Neural cell (in vitro differentiated cells): ENCODE measurements at regions not wholly inside any gene's neighbourhood (a gene's known extent, or its start where the extent isn't known, plus 50 kb on each side); places are given as distances from the start of the nearest gene placed in this dataset.

ENCODE experiments used
- H2AFZ ChIP-seq: fragments of 200-600, 300-800 bp; sonication (generic), shearing (Covaris generic); 2 replicates; pipeline ENCODE4 v1.6.0; 2014; ENCODE audit warnings: low read depth, mild to moderate bottlenecking, antibody characterized with exemption, low read length, moderate library complexity
- H3F3A ChIP-seq: fragments of 200-600 bp; shearing (Covaris generic); 2 replicates; pipeline ENCODE4 v1.6.1; 2016; ENCODE audit warnings: mild to moderate bottlenecking, moderate library complexity, mixed read lengths, antibody characterized with exemption, low read length; ENCODE audit not compliant: insufficient read depth, poor library complexity, severe bottlenecking
- H3K27ac ChIP-seq: fragments of 200-600, 300-800 bp; sonication (generic), shearing (Covaris generic); 2 replicates; pipeline ENCODE4 v1.5.1; 2014; ENCODE audit warnings: mild to moderate bottlenecking, low read length, moderate library complexity
- H3K27me3 ChIP-seq: fragments of 300-800, 200-600 bp; sonication (generic), shearing (Covaris generic); 2 replicates; pipeline ENCODE4 v1.6.0; 2014; ENCODE audit warnings: mild to moderate bottlenecking, low read depth, low read length, moderate library complexity; ENCODE audit not compliant: insufficient read depth
- H3K36me3 ChIP-seq: fragments of 300-800, 200-600 bp; sonication (generic), shearing (Covaris generic); 2 replicates; pipeline ENCODE4 v1.5.1; 2014; ENCODE audit warnings: mild to moderate bottlenecking, antibody characterized with exemption, low read length, moderate library complexity; ENCODE audit not compliant: insufficient read depth
- H3K4me2 ChIP-seq: fragments of 300-800, 200-600 bp; sonication (generic), shearing (Covaris generic); 2 replicates; pipeline ENCODE4 v1.6.0; 2014; ENCODE audit warnings: mild to moderate bottlenecking, low read length
- H3K4me3 ChIP-seq: fragments of 300-800, 200-600 bp; sonication (generic), shearing (Covaris generic); 2 replicates; pipeline ENCODE4 v1.5.1; 2014; ENCODE audit warnings: mild to moderate bottlenecking, low read length, moderate library complexity
- H3K79me2 ChIP-seq: fragments of 200-600 bp; shearing (Covaris generic); replicated peaks from 2 replicates; pipeline ENCODE4 v1.6.0; 2014; ENCODE audit warnings: mild to moderate bottlenecking, low read length, moderate library complexity; ENCODE audit not compliant: insufficient read depth
- H3K9ac ChIP-seq: fragments of 300-800, 200-600 bp; sonication (generic), shearing (Covaris generic); 2 replicates; pipeline ENCODE4 v1.6.1; 2016; ENCODE audit warnings: mild to moderate bottlenecking, low read length, mixed read lengths
- H3K9me2 ChIP-seq: fragments of 200-600 bp; shearing (Covaris generic); 2 replicates; pipeline ENCODE4 v1.6.1; 2016; ENCODE audit warnings: mild to moderate bottlenecking, low read length, mixed read lengths; ENCODE audit not compliant: insufficient read depth
- H3K9me3 ChIP-seq: fragments of 200-600, 300-800 bp; sonication (generic), shearing (Covaris generic); 2 replicates; pipeline ENCODE4 v1.6.1; 2016; ENCODE audit warnings: mild to moderate bottlenecking, mixed run types, low read length, moderate library complexity, mixed read lengths
- H4K20me1 ChIP-seq: fragments of 200-600 bp; shearing (Covaris generic); 2 replicates; pipeline ENCODE4 v1.6.1; 2016; ENCODE audit warnings: mild to moderate bottlenecking, mixed run types; ENCODE audit not compliant: insufficient read depth
- EP300 ChIP-seq: fragments of 450-650 bp; conservative IDR thresholded peaks from 2 replicates; pipeline ENCODE4 v1.6.1; 2014; ENCODE audit warnings: antibody characterized with exemption, mild to moderate bottlenecking, moderate library complexity; ENCODE audit not compliant: poor library complexity, severe bottlenecking
- EZH2 ChIP-seq: fragments of 200-600, 300-800 bp; shearing (Covaris generic), sonication (generic); IDR thresholded peaks from 2 replicates; pipeline ENCODE4 v1.6.1; 2014; ENCODE audit warnings: antibody characterized with exemption, low read length, borderline replicate concordance, mild to moderate bottlenecking; ENCODE audit not compliant: insufficient read depth, poor library complexity, severe bottlenecking
- MXI1 ChIP-seq: fragments of 450-650 bp; conservative IDR thresholded peaks from 2 replicates; pipeline ENCODE4 v1.6.1; 2014; ENCODE audit warnings: antibody characterized with exemption, mild to moderate bottlenecking; ENCODE audit not compliant: poor library complexity, severe bottlenecking
- POLR2AphosphoS5 ChIP-seq: IDR thresholded peaks from 2 replicates; pipeline ENCODE4 v1.6.1; 2012
- RAD21 ChIP-seq: fragments of 450-650 bp; conservative IDR thresholded peaks from 2 replicates; pipeline ENCODE4 v1.6.1; 2014; ENCODE audit warnings: antibody characterized with exemption, mild to moderate bottlenecking, moderate library complexity
- SMC3 ChIP-seq: fragments of 450-650 bp; conservative IDR thresholded peaks from 2 replicates; pipeline ENCODE4 v1.6.1; 2014; ENCODE audit warnings: antibody characterized with exemption, mild to moderate bottlenecking, moderate library complexity; ENCODE audit not compliant: poor library complexity
- TAF1 ChIP-seq: IDR thresholded peaks from 2 replicates; pipeline ENCODE4 v1.6.1; 2012; ENCODE audit warnings: low read depth
- TF ChIP-seq, protein P1 (sequence below): fragments of 450-650 bp; IDR thresholded peaks from 2 replicates; pipeline ENCODE4 v1.5.1; 2014; ENCODE audit warnings: antibody characterized with exemption, mild to moderate bottlenecking, moderate library complexity; ENCODE audit not compliant: poor library complexity, severe bottlenecking
- TF ChIP-seq, protein P2 (sequence below): IDR thresholded peaks from 2 replicates; pipeline ENCODE4 v1.6.1; 2012; ENCODE audit warnings: borderline replicate concordance

DNA sequence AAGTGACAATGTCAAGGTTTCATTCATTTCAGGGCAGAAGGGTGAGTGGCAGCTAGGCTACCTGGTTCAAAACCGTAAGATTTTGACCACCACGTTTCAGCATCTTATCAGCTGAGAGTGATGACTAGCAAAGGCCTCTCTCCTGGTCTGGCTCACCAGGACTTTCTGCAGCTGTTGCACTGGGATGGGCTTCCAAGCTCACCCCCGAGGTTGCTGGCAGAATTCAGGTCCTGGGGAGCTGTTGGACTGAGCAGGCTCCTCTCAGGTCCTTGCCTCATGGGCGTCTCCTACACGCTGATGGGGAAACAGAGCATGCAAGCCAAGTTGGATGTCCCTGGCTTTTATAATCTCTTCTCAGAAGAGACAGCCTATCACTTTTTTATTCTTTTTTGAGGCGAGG, 88.8 kb upstream of the RNU6-1 start:
- H3K9ac ChIP-seq, result no peak overlapping the region
- no peaks in the 10 kb centered on the region for H3K79me2 ChIP-seq
- H3K36me3 ChIP-seq, result no peaks in the 10 kb centered on the region
- no peaks in the 10 kb centered on the region for H4K20me1 ChIP-seq
- H3K9me3 ChIP-seq, result no peaks in the 10 kb centered on the region
- no peaks in the 10 kb centered on the region for H3F3A ChIP-seq
- no peaks in the 10 kb centered on the region for H3K9me2 ChIP-seq
- H2AFZ ChIP-seq, result no peak overlapping the region
- no peak overlapping the region for H3K4me3 ChIP-seq
- H3K4me2 ChIP-seq, result no peak overlapping the region
- no peak overlapping the region for H3K27ac ChIP-seq
- H3K27me3 ChIP-seq, result no peaks in the 10 kb centered on the region
- TF ChIP-seq MXI1, result no peak
- TF ChIP-seq RAD21, result no peak
- no peak for TF ChIP-seq POLR2AphosphoS5
- no peak for TF ChIP-seq TAF1
- TF ChIP-seq, protein P1, sequence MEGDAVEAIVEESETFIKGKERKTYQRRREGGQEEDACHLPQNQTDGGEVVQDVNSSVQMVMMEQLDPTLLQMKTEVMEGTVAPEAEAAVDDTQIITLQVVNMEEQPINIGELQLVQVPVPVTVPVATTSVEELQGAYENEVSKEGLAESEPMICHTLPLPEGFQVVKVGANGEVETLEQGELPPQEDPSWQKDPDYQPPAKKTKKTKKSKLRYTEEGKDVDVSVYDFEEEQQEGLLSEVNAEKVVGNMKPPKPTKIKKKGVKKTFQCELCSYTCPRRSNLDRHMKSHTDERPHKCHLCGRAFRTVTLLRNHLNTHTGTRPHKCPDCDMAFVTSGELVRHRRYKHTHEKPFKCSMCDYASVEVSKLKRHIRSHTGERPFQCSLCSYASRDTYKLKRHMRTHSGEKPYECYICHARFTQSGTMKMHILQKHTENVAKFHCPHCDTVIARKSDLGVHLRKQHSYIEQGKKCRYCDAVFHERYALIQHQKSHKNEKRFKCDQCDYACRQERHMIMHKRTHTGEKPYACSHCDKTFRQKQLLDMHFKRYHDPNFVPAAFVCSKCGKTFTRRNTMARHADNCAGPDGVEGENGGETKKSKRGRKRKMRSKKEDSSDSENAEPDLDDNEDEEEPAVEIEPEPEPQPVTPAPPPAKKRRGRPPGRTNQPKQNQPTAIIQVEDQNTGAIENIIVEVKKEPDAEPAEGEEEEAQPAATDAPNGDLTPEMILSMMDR, result no peak
- no peak for TF ChIP-seq SMC3
- TF ChIP-seq, protein P2, sequence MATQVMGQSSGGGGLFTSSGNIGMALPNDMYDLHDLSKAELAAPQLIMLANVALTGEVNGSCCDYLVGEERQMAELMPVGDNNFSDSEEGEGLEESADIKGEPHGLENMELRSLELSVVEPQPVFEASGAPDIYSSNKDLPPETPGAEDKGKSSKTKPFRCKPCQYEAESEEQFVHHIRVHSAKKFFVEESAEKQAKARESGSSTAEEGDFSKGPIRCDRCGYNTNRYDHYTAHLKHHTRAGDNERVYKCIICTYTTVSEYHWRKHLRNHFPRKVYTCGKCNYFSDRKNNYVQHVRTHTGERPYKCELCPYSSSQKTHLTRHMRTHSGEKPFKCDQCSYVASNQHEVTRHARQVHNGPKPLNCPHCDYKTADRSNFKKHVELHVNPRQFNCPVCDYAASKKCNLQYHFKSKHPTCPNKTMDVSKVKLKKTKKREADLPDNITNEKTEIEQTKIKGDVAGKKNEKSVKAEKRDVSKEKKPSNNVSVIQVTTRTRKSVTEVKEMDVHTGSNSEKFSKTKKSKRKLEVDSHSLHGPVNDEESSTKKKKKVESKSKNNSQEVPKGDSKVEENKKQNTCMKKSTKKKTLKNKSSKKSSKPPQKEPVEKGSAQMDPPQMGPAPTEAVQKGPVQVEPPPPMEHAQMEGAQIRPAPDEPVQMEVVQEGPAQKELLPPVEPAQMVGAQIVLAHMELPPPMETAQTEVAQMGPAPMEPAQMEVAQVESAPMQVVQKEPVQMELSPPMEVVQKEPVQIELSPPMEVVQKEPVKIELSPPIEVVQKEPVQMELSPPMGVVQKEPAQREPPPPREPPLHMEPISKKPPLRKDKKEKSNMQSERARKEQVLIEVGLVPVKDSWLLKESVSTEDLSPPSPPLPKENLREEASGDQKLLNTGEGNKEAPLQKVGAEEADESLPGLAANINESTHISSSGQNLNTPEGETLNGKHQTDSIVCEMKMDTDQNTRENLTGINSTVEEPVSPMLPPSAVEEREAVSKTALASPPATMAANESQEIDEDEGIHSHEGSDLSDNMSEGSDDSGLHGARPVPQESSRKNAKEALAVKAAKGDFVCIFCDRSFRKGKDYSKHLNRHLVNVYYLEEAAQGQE, result no peak
- TF ChIP-seq EP300, result no peak
- TF ChIP-seq EZH2, result no peak

DNA sequence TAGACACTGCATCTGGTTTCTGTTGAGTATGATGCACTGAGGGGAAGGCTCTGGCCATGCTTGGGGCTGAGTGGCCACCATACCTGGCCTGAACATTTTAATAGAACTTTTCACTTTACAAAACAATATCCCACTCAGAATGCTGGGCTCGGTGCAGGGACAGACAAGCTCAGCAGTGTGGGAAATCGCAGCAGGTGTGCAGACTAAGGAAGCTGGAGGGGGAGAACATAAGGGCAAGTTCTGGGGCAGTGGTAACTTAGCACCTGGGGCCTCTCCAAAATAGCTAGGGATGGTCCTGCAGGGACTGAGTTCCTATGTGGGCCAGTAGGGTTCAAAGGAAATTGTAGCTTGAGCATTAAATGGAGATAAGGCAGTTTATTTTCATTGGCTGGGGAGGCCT, 90.9 kb upstream of the RNU6-1 start:
- Histone ChIP-seq H3K9me2 (no peaks in the 10 kb centered on the region), H3K9me3 (no peaks in the 10 kb centered on the region), H2AFZ (no peak overlapping the region), H3K4me3 (no peak overlapping the region), H3K9ac (no peak overlapping the region), H3K27me3 (no peaks in the 10 kb centered on the region), H3K79me2 (no peaks in the 10 kb centered on the region), H3K4me2 (no peak overlapping the region), H4K20me1 (no peaks in the 10 kb centered on the region), H3K36me3 (no peaks in the 10 kb centered on the region), H3K27ac (no peak overlapping the region), H3F3A (no peaks in the 10 kb centered on the region)
- TF ChIP-seq MXI1 (no peak), EP300 (no peak), EZH2 (no peak)

DNA sequence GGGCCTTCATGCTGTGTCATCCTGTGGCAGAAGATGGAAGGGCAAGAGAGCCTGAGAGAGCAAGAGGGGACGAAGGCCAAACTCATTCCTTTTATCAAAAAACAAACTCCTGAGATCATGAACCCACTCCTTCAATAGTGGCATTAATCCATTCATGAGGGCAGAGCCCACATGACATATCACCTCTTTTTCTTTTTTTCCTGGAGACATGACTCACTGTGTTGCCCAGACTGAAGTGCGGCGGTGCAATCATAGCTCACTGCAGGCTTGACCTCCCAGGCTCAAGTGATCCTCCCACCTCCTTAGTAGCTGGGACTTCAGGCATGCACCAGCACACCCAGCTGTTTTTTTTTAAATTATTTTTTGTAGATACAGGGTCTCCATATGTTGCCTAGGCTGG, 92.0 kb upstream of the RNU6-1 start:
- H3K27ac ChIP-seq, result no peak overlapping the region
- no peaks in the 10 kb centered on the region for H3K27me3 ChIP-seq
- TF ChIP-seq, protein P1, result no peak
- TF ChIP-seq POLR2AphosphoS5, result no peak
- TF ChIP-seq, protein P2, result no peak
- H3K9ac ChIP-seq, result no peak overlapping the region
- no peaks in the 10 kb centered on the region for H3K79me2 ChIP-seq
- H3F3A ChIP-seq, result no peaks in the 10 kb centered on the region
- no peaks in the 10 kb centered on the region for H4K20me1 ChIP-seq
- no peaks in the 10 kb centered on the region for H3K9me3 ChIP-seq
- no peak overlapping the region for H3K4me2 ChIP-seq
- H3K9me2 ChIP-seq, result no peaks in the 10 kb centered on the region
- H3K4me3 ChIP-seq, result no peak overlapping the region
- no peaks in the 10 kb centered on the region for H3K36me3 ChIP-seq
- H2AFZ ChIP-seq, result no peak overlapping the region
